Gastrocnemius medialis (tissue), 4 donors: ENCODE measurements at regions not wholly inside any gene's neighbourhood (a gene's known extent, or its start where the extent isn't known, plus 50 kb on each side); places are given as distances from the start of the nearest gene placed in this dataset.

Source experiments
- CTCF ChIP-seq, 5 experiments: fragments of 450-650 bp in 3 of 5; fragments of 200-600 bp in 2 of 5; sonication (generic) in 2 of 5; IDR thresholded peaks in 4 of 5; conservative IDR thresholded peaks in 1 of 5; 1 replicate in 4 of 5; 2 replicates in 1 of 5; pipeline ENCODE4 v1.5.1; 2016 to 2019; ENCODE audit warnings: antibody characterized with exemption in 5 of 5, mild to moderate bottlenecking in 3 of 5, moderate library complexity in 3 of 5
- POLR2A ChIP-seq, 2 donors: fragments of 450-650 bp; IDR thresholded peaks; one replicate each; pipeline ENCODE4 v1.6.1; 2017; ENCODE audit warnings: antibody characterized with exemption in 2 of 2, mild to moderate bottlenecking in 2 of 2, moderate library complexity in 2 of 2

DNA sequence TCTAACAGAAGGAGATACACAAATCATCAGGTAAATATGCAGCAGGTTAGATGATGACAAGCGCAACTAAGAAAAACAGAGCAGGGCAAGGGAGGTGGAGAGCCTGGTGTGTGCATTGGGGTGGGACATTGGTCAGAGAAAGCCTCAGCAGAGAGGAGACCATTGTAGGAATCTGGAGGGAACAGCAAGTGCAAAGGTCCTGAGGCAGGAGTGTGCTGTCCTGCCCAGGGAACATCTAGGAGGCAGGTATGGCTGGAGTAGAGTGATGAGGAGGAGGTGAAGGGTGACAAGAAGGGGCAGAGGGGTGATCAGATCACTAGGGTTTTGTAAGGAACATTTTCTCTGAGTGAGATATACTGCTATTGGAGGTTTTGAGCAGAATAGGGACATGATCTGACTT lies 90.1 kb downstream of the NCR2 start:
- TF ChIP-seq POLR2A (IDR thresholded peaks at IDR 0.05) (no peak), CTCF (IDR thresholded peaks at IDR 0.05 in 4 of 5, conservative IDR thresholded peaks at IDR 0.05 in 1 of 5) (no peak)
